ENCODE measurements at regions not wholly inside any gene's neighbourhood (a gene's known extent, or its start where the extent isn't known, plus 50 kb on each side); places are given as distances from the start of the nearest gene placed in this dataset.
A peak's percentile ranks its signal among the peaks of the same experiment; 100 is the strongest.

DNA sequence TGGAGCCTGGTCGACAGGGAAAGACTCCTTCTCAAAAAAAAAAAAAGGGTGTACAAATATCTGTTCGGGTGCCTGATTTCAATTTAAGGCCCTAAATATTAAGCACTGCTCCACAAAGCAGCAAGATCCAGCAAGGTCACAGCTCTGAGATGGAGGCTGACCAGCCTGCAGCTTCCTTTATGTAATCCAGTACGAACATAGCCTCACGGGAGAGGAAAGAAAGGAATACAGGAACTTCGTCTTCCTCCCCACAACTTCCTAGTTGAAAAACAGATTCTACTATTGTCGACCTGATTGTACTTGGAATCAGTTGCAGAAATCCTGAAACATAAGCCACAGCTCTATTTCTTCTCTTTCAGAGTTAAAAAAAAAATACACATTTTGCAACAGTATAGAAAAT is 53.5 kb upstream of the TBC1D9 start:
- Histone ChIP-seq H3K27ac (ENCODE audit: low read length in 2 of 2) (peak overlapping the region; percentile 82 to 83), H3K4me2 (replicated peaks; ENCODE audit: low read depth, low read length, poor library complexity, severe bottlenecking) (peak overlapping the region; percentile 35), H3K9ac (ENCODE audit: low read length) (peak overlapping the region; percentile 21), H2AFZ (ENCODE audit: insufficient read depth, low read depth, low read length, poor library complexity, severe bottlenecking) (peak overlapping the region; percentile 59), H3K79me2 (ENCODE audit: control insufficient read depth, insufficient read depth, low read length) (peaks cover 11% of the 10 kb centered on the region), H4K20me1 (ENCODE audit: control insufficient read depth, insufficient read depth, low read length, poor library complexity, severe bottlenecking) (no peaks in the 10 kb centered on the region), H3K36me3 (replicated peaks in 1 of 2; ENCODE audit: control extremely low read depth in 1 of 2, control insufficient read depth in 1 of 2, extremely low read depth in 1 of 2, insufficient read depth in 2 of 2, low read length in 1 of 2) (no peaks in the 10 kb centered on the region), H3K9me3 (ENCODE audit: control extremely low read depth in 1 of 3, control insufficient read depth in 2 of 3, insufficient read depth in 1 of 3, low read length in 2 of 3) (peaks cover 0 to 3% (median 0%) of the 10 kb centered on the region in 3 donors), H3K4me1 (ENCODE audit: control insufficient read depth in 2 of 2, insufficient read depth in 2 of 2, low read length in 2 of 2) (peaks cover 65 to 72% of the 10 kb centered on the region in 2 donors), H3K4me3 (ENCODE audit: control extremely low read depth in 1 of 5, extremely low read depth in 1 of 5, insufficient read depth in 1 of 5, low read depth in 2 of 5, low read length in 4 of 5) (peak overlapping the region in 1 of 5 experiments; percentile 25), H3K27me3 (replicated peaks in 1 of 4; ENCODE audit: control extremely low read depth in 1 of 4, control insufficient read depth in 3 of 4, insufficient read depth in 4 of 4, low read length in 3 of 4) (no peaks in the 10 kb centered on the region)
- POLR2A ChIA-PET: interaction anchor here (0.6 to 1.3 kb wide), 5 partner anchors 9 to 978 kb away, joined by 3 to 13 read pairs (median 4); no protein-coding TSS in a partner anchor
- H3K9me3 Mint-ChIP-seq (ENCODE audit: insufficient read depth): peaks cover 9% of the 10 kb centered on the region
- no peak for TF ChIP-seq EZH2 (IDR thresholded peaks at IDR 0.05; ENCODE audit: borderline replicate concordance, insufficient read depth, low read depth, low read length, poor library complexity, severe bottlenecking)
- TF ChIP-seq, protein P1, sequence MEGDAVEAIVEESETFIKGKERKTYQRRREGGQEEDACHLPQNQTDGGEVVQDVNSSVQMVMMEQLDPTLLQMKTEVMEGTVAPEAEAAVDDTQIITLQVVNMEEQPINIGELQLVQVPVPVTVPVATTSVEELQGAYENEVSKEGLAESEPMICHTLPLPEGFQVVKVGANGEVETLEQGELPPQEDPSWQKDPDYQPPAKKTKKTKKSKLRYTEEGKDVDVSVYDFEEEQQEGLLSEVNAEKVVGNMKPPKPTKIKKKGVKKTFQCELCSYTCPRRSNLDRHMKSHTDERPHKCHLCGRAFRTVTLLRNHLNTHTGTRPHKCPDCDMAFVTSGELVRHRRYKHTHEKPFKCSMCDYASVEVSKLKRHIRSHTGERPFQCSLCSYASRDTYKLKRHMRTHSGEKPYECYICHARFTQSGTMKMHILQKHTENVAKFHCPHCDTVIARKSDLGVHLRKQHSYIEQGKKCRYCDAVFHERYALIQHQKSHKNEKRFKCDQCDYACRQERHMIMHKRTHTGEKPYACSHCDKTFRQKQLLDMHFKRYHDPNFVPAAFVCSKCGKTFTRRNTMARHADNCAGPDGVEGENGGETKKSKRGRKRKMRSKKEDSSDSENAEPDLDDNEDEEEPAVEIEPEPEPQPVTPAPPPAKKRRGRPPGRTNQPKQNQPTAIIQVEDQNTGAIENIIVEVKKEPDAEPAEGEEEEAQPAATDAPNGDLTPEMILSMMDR (IDR thresholded peaks at IDR 0.05): no peak
- no peak for ATAC-seq (ENCODE audit: low read depth)
- H3K27ac Mint-ChIP-seq: peak overlapping the region; percentile 97
- peak overlapping the region; percentile 53 for H3K4me3 Mint-ChIP-seq
- 13% methylated on average over 1 of the region's 6 CpGs for WGBS (ENCODE audit: insufficient coverage)
- intact Hi-C loops (cut with micrococcal nuclease): loop anchor here (2.0 to 5.0 kb wide), 5 partner anchors 21 to 1632 kb away; partner anchors contain the start of genes ELF2, ELMOD2 and MAML3
- no peak for DNase-seq
- no peaks in the 10 kb centered on the region for H3K27me3 Mint-ChIP-seq
- CTCF ChIA-PET: interaction anchor here (1.0 to 1.3 kb wide), 3 partner anchors 9 to 38 kb away, joined by 3 to 5 read pairs (median 3); no protein-coding TSS in a partner anchor
- peaks cover 73% of the 10 kb centered on the region for H3K4me1 Mint-ChIP-seq

DNA sequence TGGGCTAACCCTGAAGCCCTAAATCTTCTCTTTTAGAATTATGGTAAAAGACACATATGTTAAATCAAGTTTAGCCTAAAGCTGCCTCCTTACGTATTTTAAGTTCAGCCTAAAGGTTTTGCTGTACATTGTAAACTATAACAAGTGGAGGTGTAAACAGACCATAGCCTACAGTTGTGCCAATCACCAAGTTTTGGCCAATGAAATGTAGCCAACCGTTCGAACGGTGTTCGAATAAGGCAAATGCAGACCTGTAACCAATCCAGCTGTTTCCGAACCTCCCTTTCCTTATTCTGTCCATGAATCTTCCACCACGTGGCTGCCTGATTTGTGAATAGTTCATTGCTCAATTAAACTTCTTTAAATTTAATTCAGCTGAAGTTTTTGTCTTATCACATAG is 52.1 kb upstream of the TBC1D9 start:
- peaks cover 11% of the 10 kb centered on the region for H3K79me2 ChIP-seq (ENCODE audit: control insufficient read depth, insufficient read depth, low read length)
- peak overlapping the region; percentile 7 for H3K9ac ChIP-seq (ENCODE audit: low read length)
- TF ChIP-seq, protein P1 (IDR thresholded peaks at IDR 0.05): no peak
- TF ChIP-seq EZH2 (IDR thresholded peaks at IDR 0.05; ENCODE audit: borderline replicate concordance, insufficient read depth, low read depth, low read length, poor library complexity, severe bottlenecking): no peak
- H3K36me3 ChIP-seq (replicated peaks in 1 of 2; ENCODE audit: control extremely low read depth in 1 of 2, control insufficient read depth in 1 of 2, extremely low read depth in 1 of 2, insufficient read depth in 2 of 2, low read length in 1 of 2): no peaks in the 10 kb centered on the region
- intact Hi-C loops (cut with micrococcal nuclease): loop anchor here (1.0 to 5.0 kb wide), 8 partner anchors 8 to 1631 kb away; partner anchors contain the start of genes ELF2, ELMOD2 and MAML3
- H3K4me2 ChIP-seq (replicated peaks; ENCODE audit: low read depth, low read length, poor library complexity, severe bottlenecking): peak overlapping the region; percentile 61
- ChIA-PET CTCF (interaction anchor here (0.5 to 4.4 kb wide), 13 partner anchors 9 to 1125 kb away, joined by 3 to 30 read pairs (median 4); partner anchors contain the start of gene TBC1D9), POLR2A (interaction anchor here (0.6 to 3.0 kb wide), 11 partner anchors 18 to 150 kb away, joined by 3 to 29 read pairs (median 5); partner anchors contain the start of gene TBC1D9)
- H3K9me3 ChIP-seq (ENCODE audit: control extremely low read depth in 1 of 3, control insufficient read depth in 2 of 3, insufficient read depth in 1 of 3, low read length in 2 of 3): peaks cover 0 to 3% (median 0%) of the 10 kb centered on the region in 3 donors
- no peaks in the 10 kb centered on the region for H4K20me1 ChIP-seq (ENCODE audit: control insufficient read depth, insufficient read depth, low read length, poor library complexity, severe bottlenecking)
- peak overlapping the region; percentile 13 for H2AFZ ChIP-seq (ENCODE audit: insufficient read depth, low read depth, low read length, poor library complexity, severe bottlenecking)
- H3K27me3 ChIP-seq (replicated peaks in 1 of 4; ENCODE audit: control extremely low read depth in 1 of 4, control insufficient read depth in 3 of 4, insufficient read depth in 4 of 4, low read length in 3 of 4): no peaks in the 10 kb centered on the region
- peaks cover 79 to 86% of the 10 kb centered on the region in 2 donors for H3K4me1 ChIP-seq (ENCODE audit: control insufficient read depth in 2 of 2, insufficient read depth in 2 of 2, low read length in 2 of 2)
- ATAC-seq (ENCODE audit: low read depth) (peak; percentile 6), DNase-seq (no peak)
- H3K4me1 Mint-ChIP-seq: peaks cover 77% of the 10 kb centered on the region
- H3K27ac Mint-ChIP-seq: peak overlapping the region; percentile 97
- whole genome bisulfite sequencing (ENCODE audit: insufficient coverage): 53% methylated on average over 3 of the region's 7 CpGs
- peak overlapping the region; percentile 70 for H3K4me3 Mint-ChIP-seq
- peak overlapping the region in 1 of 5 experiments; percentile 50 for H3K4me3 ChIP-seq (ENCODE audit: control extremely low read depth in 1 of 5, extremely low read depth in 1 of 5, insufficient read depth in 1 of 5, low read depth in 2 of 5, low read length in 4 of 5)
- peaks cover 9% of the 10 kb centered on the region for H3K9me3 Mint-ChIP-seq (ENCODE audit: insufficient read depth)
- peak overlapping the region; percentile 82 to 83 for H3K27ac ChIP-seq (ENCODE audit: low read length in 2 of 2)
- no peaks in the 10 kb centered on the region for H3K27me3 Mint-ChIP-seq

Measured in B cell (primary cell).